ENCODE measurements at regions not wholly inside any gene's neighbourhood (a gene's known extent, or its start where the extent isn't known, plus 50 kb on each side); places are given as distances from the start of the nearest gene placed in this dataset.

GRCh38 chr5:67291671-67292070 is 95.1 kb upstream of the CD180 start:
- no peak overlapping the region for H3K27ac ChIP-seq
- DNase-seq: no peak
- H3K4me1 ChIP-seq: no peaks in the 10 kb centered on the region

GRCh38 chr5:67291066-67291465 is 94.5 kb upstream of the CD180 start:
- no peak for TF ChIP-seq CTCF (IDR thresholded peaks at IDR 0.05)
- TF ChIP-seq POLR2A (IDR thresholded peaks at IDR 0.05): no peak
- no peaks in the 10 kb centered on the region for H3K9me3 ChIP-seq
- H3K4me3 ChIP-seq: no peak overlapping the region
- DNase-seq: no peak
- H3K27me3 ChIP-seq: no peaks in the 10 kb centered on the region
- H3K27ac ChIP-seq: peak overlapping the region in 3 of 4 donors; percentile 5 to 53 (median 47)
- H3K4me1 ChIP-seq: no peaks in the 10 kb centered on the region
- H3K36me3 ChIP-seq: no peaks in the 10 kb centered on the region

More at GRCh38 chr5:67291671-67292070, 95.1 kb upstream of the CD180 start:
- H3K9me3 ChIP-seq: no peaks in the 10 kb centered on the region
- H3K36me3 ChIP-seq: no peaks in the 10 kb centered on the region
- TF ChIP-seq POLR2A (IDR thresholded peaks at IDR 0.05) (no peak), CTCF (IDR thresholded peaks at IDR 0.05) (no peak)
- no peak overlapping the region for H3K4me3 ChIP-seq
- H3K27me3 ChIP-seq: no peaks in the 10 kb centered on the region

GRCh38 chr5:67290655-67291054 is 94.1 kb upstream of the CD180 start:
- Histone ChIP-seq H3K4me1 (no peaks in the 10 kb centered on the region), H3K27me3 (no peaks in the 10 kb centered on the region), H3K36me3 (no peaks in the 10 kb centered on the region), H3K27ac (peak overlapping the region in 3 of 4 donors; percentile 5 to 53 (median 47)), H3K9me3 (no peaks in the 10 kb centered on the region), H3K4me3 (no peak overlapping the region)
- DNase-seq: no peak
- TF ChIP-seq CTCF (IDR thresholded peaks at IDR 0.05): no peak
- TF ChIP-seq POLR2A (IDR thresholded peaks at IDR 0.05): no peak

- Histone ChIP-seq H3K9me3 (no peaks in the 10 kb centered on the region), H3K27me3 (no peaks in the 10 kb centered on the region), H3K27ac (peak overlapping the region; percentile 22 to 70 (median 40)), H3K36me3 (no peaks in the 10 kb centered on the region), H3K4me1 (no peaks in the 10 kb centered on the region), H3K4me3 (no peak overlapping the region)
- no peak for TF ChIP-seq CTCF (IDR thresholded peaks at IDR 0.05)
- no peak for TF ChIP-seq POLR2A (IDR thresholded peaks at IDR 0.05)
- peak in 1 of 3 donors; percentile 54 for DNase-seq
Measured at GRCh38 chr5:67289763-67290521, 93.3 kb upstream of the CD180 start.

- no peaks in the 10 kb centered on the region for H3K4me1 ChIP-seq
- H3K4me3 ChIP-seq: no peak overlapping the region
- no peak for DNase-seq
- H3K9me3 ChIP-seq: no peaks in the 10 kb centered on the region
- peak overlapping the region in 1 of 4 donors; percentile 18 for H3K27ac ChIP-seq
- no peaks in the 10 kb centered on the region for H3K36me3 ChIP-seq
- H3K27me3 ChIP-seq: no peaks in the 10 kb centered on the region
- no peak for TF ChIP-seq CTCF (IDR thresholded peaks at IDR 0.05)
- no peak for TF ChIP-seq POLR2A (IDR thresholded peaks at IDR 0.05)
Measured at GRCh38 chr5:67287510-67288268, 91.1 kb upstream of the CD180 start.

All from Peyer's patch (tissue), 4 donors.